GM12865 (cell line): ENCODE measurements at regions not wholly inside any gene's neighbourhood (a gene's known extent, or its start where the extent isn't known, plus 50 kb on each side); places are given as distances from the start of the nearest gene placed in this dataset.

ENCODE experiments used
- DNase-seq: peaks from one replicate; pipeline ENCODE4 v3.0.0; 2010; ENCODE audit warnings: low read depth
- H3K4me3 ChIP-seq: 2 replicates; pipeline ENCODE4 v1.5.1; 2011; ENCODE audit warnings: mild to moderate bottlenecking, low read depth, low read length, control low read depth
- CTCF ChIP-seq: IDR thresholded peaks from 2 replicates; pipeline ENCODE4 v1.5.1; 2011; ENCODE audit warnings: low read length, control low read depth, low read depth, inconsistent platforms; ENCODE audit not compliant: insufficient read depth; ENCODE audit errors: missing control alignments

GRCh38 chr1:229110986-229111385 lies 159.9 kb upstream of the RAB4A start:
- no peak overlapping the region for H3K4me3 ChIP-seq
- no peak for DNase-seq
- no peak for TF ChIP-seq CTCF

- DNase-seq = no peak
- no peak for TF ChIP-seq CTCF
- H3K4me3 ChIP-seq = no peak overlapping the region
Observed at GRCh38 chr1:229111703-229112319, 159.1 kb upstream of the RAB4A start.

- no peak for TF ChIP-seq CTCF
- H3K4me3 ChIP-seq = no peak overlapping the region
- DNase-seq = no peak
Observed at GRCh38 chr1:229112832-229113548, 157.9 kb upstream of the RAB4A start.

GRCh38 chr1:229114315-229114714 lies 156.6 kb upstream of the RAB4A start:
- DNase-seq = no peak
- TF ChIP-seq CTCF = no peak
- H3K4me3 ChIP-seq = no peak overlapping the region

- no peak for DNase-seq
- H3K4me3 ChIP-seq = no peak overlapping the region
- no peak for TF ChIP-seq CTCF
Observed at GRCh38 chr1:229114850-229115365, 156.0 kb upstream of the RAB4A start.

GRCh38 chr1:229116114-229116513 lies 154.8 kb upstream of the RAB4A start:
- no peak overlapping the region for H3K4me3 ChIP-seq
- no peak for TF ChIP-seq CTCF
- DNase-seq = no peak
